Uterus (tissue), 3 donors: ENCODE measurements at regions not wholly inside any gene's neighbourhood (a gene's known extent, or its start where the extent isn't known, plus 50 kb on each side); places are given as distances from the start of the nearest gene placed in this dataset.

Experiments
- DNase-seq, 2 donors: peaks; one replicate each; pipeline ENCODE4 v3.0.0-alpha.2; 2019 to 2020
- H3K27ac ChIP-seq, 2 donors: fragments of 200-600 bp; sonication (generic); 1 replicate in 1 of 2; 2 replicates in 1 of 2; pipeline ENCODE4 v1.5.1; 2016 to 2018
- H3K27me3 ChIP-seq, 2 donors: fragments of 200-600 bp; sonication (generic); one replicate each; pipeline ENCODE4 v1.5.1; 2018 to 2019; ENCODE audit warnings: control low read depth in 1 of 2
- H3K36me3 ChIP-seq, 2 donors: fragments of 200-600 bp; sonication (generic); one replicate each; pipeline ENCODE4 v1.5.1; 2019; ENCODE audit warnings: control low read depth in 1 of 2
- H3K4me1 ChIP-seq, 2 donors: fragments of 200-600 bp; sonication (generic); one replicate each; pipeline ENCODE4 v1.5.1; 2018 to 2019; ENCODE audit warnings: control low read depth in 1 of 2
- H3K4me3 ChIP-seq, 2 donors: fragments of 200-600 bp; sonication (generic); 1 replicate in 1 of 2; 2 replicates in 1 of 2; pipeline ENCODE4 v1.5.1; 2018 to 2019; ENCODE audit warnings: mild to moderate bottlenecking in 1 of 2
- H3K9me3 ChIP-seq, 2 donors: fragments of 200-600 bp; sonication (generic); one replicate each; pipeline ENCODE4 v1.5.1; 2019; ENCODE audit warnings: control low read depth in 1 of 2
- CTCF ChIP-seq, 4 experiments: fragments of 200-600 bp in 2 of 4; fragments of 450-650 bp in 2 of 4; sonication (generic) in 2 of 4; IDR thresholded peaks; one replicate each; pipeline ENCODE4 v1.5.1; 2016 to 2019; ENCODE audit warnings: antibody characterized with exemption in 4 of 4, mild to moderate bottlenecking in 2 of 4, moderate library complexity in 1 of 4
- POLR2A ChIP-seq, 2 donors: fragments of 450-650 bp; IDR thresholded peaks; one replicate each; pipeline ENCODE4 v1.6.1; 2016; ENCODE audit warnings: antibody characterized with exemption in 2 of 2, mild to moderate bottlenecking in 1 of 2, moderate library complexity in 1 of 2
- intact Hi-C: fragments of 100-400 bp; cut with DNase I; formaldehyde crosslinking; loops from one replicate; pipeline ENCODE4 v1.15.1; 2023; ENCODE audit warnings: low total_unique reads
- donor health status: DM: yes; HTN: yes; CAD: no.

GRCh38 chr1:238530209-238530851, 639.6 kb upstream of the ZP4 start:
- Histone ChIP-seq H3K4me3 (no peak overlapping the region), H3K27ac (no peak overlapping the region), H3K9me3 (no peaks in the 10 kb centered on the region), H3K36me3 (no peaks in the 10 kb centered on the region), H3K4me1 (no peaks in the 10 kb centered on the region), H3K27me3 (no peaks in the 10 kb centered on the region)
- intact Hi-C loops = no loop called here
- TF ChIP-seq CTCF (IDR thresholded peaks at IDR 0.05) (no peak), POLR2A (IDR thresholded peaks at IDR 0.05) (no peak)
- no peak for DNase-seq

- H3K27ac ChIP-seq = no peak overlapping the region
- H3K9me3 ChIP-seq = no peaks in the 10 kb centered on the region
- no peaks in the 10 kb centered on the region for H3K27me3 ChIP-seq
- intact Hi-C loops = no loop called here
- no peak for DNase-seq
- H3K4me1 ChIP-seq = no peaks in the 10 kb centered on the region
- no peaks in the 10 kb centered on the region for H3K36me3 ChIP-seq
- TF ChIP-seq POLR2A (IDR thresholded peaks at IDR 0.05) (no peak), CTCF (IDR thresholded peaks at IDR 0.05) (no peak)
- H3K4me3 ChIP-seq = no peak overlapping the region
These were observed 627.0 kb upstream of the ZP4 start for GRCh38 chr1:238517711-238518110.

- no peak overlapping the region for H3K4me3 ChIP-seq
- no peaks in the 10 kb centered on the region for H3K27me3 ChIP-seq
- H3K36me3 ChIP-seq = no peaks in the 10 kb centered on the region
- DNase-seq = no peak
- intact Hi-C loops = no loop called here
- no peaks in the 10 kb centered on the region for H3K9me3 ChIP-seq
- no peaks in the 10 kb centered on the region for H3K4me1 ChIP-seq
- H3K27ac ChIP-seq = no peak overlapping the region
- TF ChIP-seq POLR2A (IDR thresholded peaks at IDR 0.05) (no peak), CTCF (IDR thresholded peaks at IDR 0.05) (no peak)
These were observed 610.6 kb upstream of the ZP4 start for GRCh38 chr1:238501290-238501689.

GRCh38 chr1:238499021-238499420, 608.3 kb upstream of the ZP4 start:
- Histone ChIP-seq H3K36me3 (no peaks in the 10 kb centered on the region), H3K27ac (no peak overlapping the region), H3K9me3 (no peaks in the 10 kb centered on the region), H3K27me3 (no peaks in the 10 kb centered on the region), H3K4me1 (no peaks in the 10 kb centered on the region), H3K4me3 (no peak overlapping the region)
- TF ChIP-seq POLR2A (IDR thresholded peaks at IDR 0.05) = no peak
- TF ChIP-seq CTCF (IDR thresholded peaks at IDR 0.05) = no peak
- intact Hi-C loops = no loop called here
- DNase-seq = no peak

GRCh38 chr1:238492271-238492670, 601.5 kb upstream of the ZP4 start:
- no peak for DNase-seq
- Histone ChIP-seq H3K27me3 (no peaks in the 10 kb centered on the region), H3K4me3 (no peak overlapping the region), H3K36me3 (no peaks in the 10 kb centered on the region), H3K4me1 (no peaks in the 10 kb centered on the region), H3K9me3 (no peaks in the 10 kb centered on the region), H3K27ac (no peak overlapping the region)
- intact Hi-C loops = no loop called here
- TF ChIP-seq CTCF (IDR thresholded peaks at IDR 0.05) = no peak
- TF ChIP-seq POLR2A (IDR thresholded peaks at IDR 0.05) = no peak
